ENCODE measurements at regions not wholly inside any gene's neighbourhood (a gene's known extent, or its start where the extent isn't known, plus 50 kb on each side); places are given as distances from the start of the nearest gene placed in this dataset.

GRCh38 chr2:12649602-12650400 lies 66.9 kb upstream of the TRIB2 start:
- intact Hi-C loops (cut with DNase I): no loop called here
- Histone ChIP-seq H3K9me3 (no peaks in the 10 kb centered on the region), H3K36me3 (no peaks in the 10 kb centered on the region), H3K27ac (no peak overlapping the region), H3K4me1 (no peaks in the 10 kb centered on the region), H3K4me3 (no peak overlapping the region), H3K27me3 (no peaks in the 10 kb centered on the region)
- TF ChIP-seq CTCF (IDR thresholded peaks at IDR 0.05) (no peak), POLR2A (IDR thresholded peaks at IDR 0.05) (no peak), POLR2AphosphoS5 (IDR thresholded peaks at IDR 0.05; ENCODE audit: insufficient read depth in 1 of 2, low read depth in 1 of 2) (no peak)
- no peak for DNase-seq (ENCODE audit: extremely low spot score in 2 of 2)

GRCh38 chr2:12651641-12652040 lies 65.1 kb upstream of the TRIB2 start:
- Histone ChIP-seq H3K36me3 (no peaks in the 10 kb centered on the region), H3K27ac (no peak overlapping the region), H3K9me3 (no peaks in the 10 kb centered on the region), H3K4me1 (no peaks in the 10 kb centered on the region), H3K4me3 (no peak overlapping the region), H3K27me3 (no peaks in the 10 kb centered on the region)
- DNase-seq (ENCODE audit: extremely low spot score in 2 of 2): no peak
- TF ChIP-seq POLR2AphosphoS5 (IDR thresholded peaks at IDR 0.05; ENCODE audit: insufficient read depth in 1 of 2, low read depth in 1 of 2) (no peak), CTCF (IDR thresholded peaks at IDR 0.05) (no peak), POLR2A (IDR thresholded peaks at IDR 0.05) (no peak)
- intact Hi-C loops (cut with DNase I): no loop called here

GRCh38 chr2:12652723-12653122 lies 64.0 kb upstream of the TRIB2 start:
- Histone ChIP-seq H3K4me1 (no peaks in the 10 kb centered on the region), H3K36me3 (no peaks in the 10 kb centered on the region), H3K27me3 (no peaks in the 10 kb centered on the region), H3K4me3 (no peak overlapping the region), H3K27ac (no peak overlapping the region), H3K9me3 (no peaks in the 10 kb centered on the region)
- TF ChIP-seq POLR2A (IDR thresholded peaks at IDR 0.05) (no peak), CTCF (IDR thresholded peaks at IDR 0.05) (no peak), POLR2AphosphoS5 (IDR thresholded peaks at IDR 0.05; ENCODE audit: insufficient read depth in 1 of 2, low read depth in 1 of 2) (no peak)
- DNase-seq (ENCODE audit: extremely low spot score in 2 of 2): no peak
- intact Hi-C loops (cut with DNase I): no loop called here

GRCh38 chr2:12657560-12657959 lies 59.2 kb upstream of the TRIB2 start:
- no peak for TF ChIP-seq POLR2AphosphoS5 (IDR thresholded peaks at IDR 0.05; ENCODE audit: insufficient read depth in 1 of 2, low read depth in 1 of 2)
- Histone ChIP-seq H3K4me1 (no peaks in the 10 kb centered on the region), H3K27me3 (no peaks in the 10 kb centered on the region), H3K27ac (no peak overlapping the region), H3K9me3 (no peaks in the 10 kb centered on the region), H3K36me3 (no peaks in the 10 kb centered on the region), H3K4me3 (no peak overlapping the region)
- intact Hi-C loops (cut with DNase I): no loop called here
- DNase-seq (ENCODE audit: extremely low spot score in 2 of 2): no peak

- H3K9me3 ChIP-seq: no peaks in the 10 kb centered on the region
- H3K4me1 ChIP-seq: no peaks in the 10 kb centered on the region
- no peak overlapping the region for H3K27ac ChIP-seq
- intact Hi-C loops (cut with DNase I): no loop called here
- H3K27me3 ChIP-seq: no peaks in the 10 kb centered on the region
- no peak for DNase-seq (ENCODE audit: extremely low spot score in 2 of 2)
- TF ChIP-seq POLR2AphosphoS5 (IDR thresholded peaks at IDR 0.05; ENCODE audit: insufficient read depth in 1 of 2, low read depth in 1 of 2): no peak
- no peaks in the 10 kb centered on the region for H3K36me3 ChIP-seq
- H3K4me3 ChIP-seq: no peak overlapping the region
These were observed 58.3 kb upstream of the TRIB2 start for GRCh38 chr2:12658310-12658945.

GRCh38 chr2:12661489-12661888 lies 55.2 kb upstream of the TRIB2 start:
- Histone ChIP-seq H3K36me3 (no peaks in the 10 kb centered on the region), H3K9me3 (no peaks in the 10 kb centered on the region), H3K27me3 (no peaks in the 10 kb centered on the region), H3K27ac (no peak overlapping the region), H3K4me1 (no peaks in the 10 kb centered on the region), H3K4me3 (no peak overlapping the region)
- intact Hi-C loops (cut with DNase I): no loop called here
- DNase-seq (ENCODE audit: extremely low spot score in 2 of 2): no peak
- no peak for TF ChIP-seq POLR2A (IDR thresholded peaks at IDR 0.05)
- TF ChIP-seq CTCF (IDR thresholded peaks at IDR 0.05): no peak
- no peak for TF ChIP-seq POLR2AphosphoS5 (IDR thresholded peaks at IDR 0.05; ENCODE audit: insufficient read depth in 1 of 2, low read depth in 1 of 2)
